Thyroid gland (tissue), 4 donors: ENCODE measurements at regions not wholly inside any gene's neighbourhood (a gene's known extent, or its start where the extent isn't known, plus 50 kb on each side); places are given as distances from the start of the nearest gene placed in this dataset.

Experiments
- DNase-seq, 2 donors: peaks; one replicate each; pipeline ENCODE4 v3.0.0-alpha.2; 2019
- H3K27ac ChIP-seq, 3 donors: fragments of 200-600 bp; sonication (generic); 1 replicate in 2 of 3; 2 replicates in 1 of 3; pipeline ENCODE4 v1.5.1; 2016 to 2019; ENCODE audit warnings: mild to moderate bottlenecking in 1 of 3, moderate library complexity in 1 of 3
- H3K27me3 ChIP-seq: fragments of 200-600 bp; sonication (generic); one replicate; pipeline ENCODE4 v1.5.1; 2019
- H3K36me3 ChIP-seq, 2 donors: fragments of 200-600 bp; sonication (generic); one replicate each; pipeline ENCODE4 v1.5.1; 2016 to 2019
- H3K4me1 ChIP-seq, 2 donors: fragments of 200-600 bp; sonication (generic); one replicate each; pipeline ENCODE4 v1.5.1; 2017 to 2019
- H3K4me3 ChIP-seq, 3 donors: fragments of 200-600 bp; sonication (generic); replicated peaks in 1 of 3; 1 replicate in 2 of 3; 2 replicates in 1 of 3; pipeline ENCODE4 v1.5.1; 2016; ENCODE audit warnings: mild to moderate bottlenecking in 1 of 3
- H3K9me3 ChIP-seq: fragments of 200-600 bp; sonication (generic); one replicate; pipeline ENCODE4 v1.5.1; 2017
- POLR2A ChIP-seq, 2 donors: fragments of 450-650 bp; IDR thresholded peaks; one replicate each; pipeline ENCODE4 v1.6.1; 2017; ENCODE audit warnings: antibody characterized with exemption in 2 of 2, mild to moderate bottlenecking in 2 of 2, moderate library complexity in 1 of 2
- WGBS, 2 donors: methylation state at CpG; one replicate each; pipeline ENCODE4 v1.1.5; 2017; 5-methylcytosine and 5-hydroxymethylcytosine counted together
- intact Hi-C: fragments of 100-400 bp; cut with DNase I; formaldehyde crosslinking; loops from one replicate; pipeline ENCODE4 v1.15.1; 2023
- TF ChIP-seq, protein P1 (sequence below), 6 experiments: fragments of 200-600 bp in 3 of 6; fragments of 450-650 bp in 3 of 6; sonication (generic) in 3 of 6; IDR thresholded peaks; one replicate each; pipeline ENCODE4 v1.5.1; 2016 to 2019; ENCODE audit warnings: antibody characterized with exemption in 6 of 6, mild to moderate bottlenecking in 2 of 6, inconsistent platforms in 1 of 6, moderate library complexity in 1 of 6

GRCh38 chr10:123588386-123588914 is 77.7 kb upstream of the GPR26 start:
- peaks cover 4 to 7% of the 10 kb centered on the region in 2 donors for H3K4me1 ChIP-seq
- no peaks in the 10 kb centered on the region for H3K9me3 ChIP-seq
- no peak for TF ChIP-seq POLR2A (IDR thresholded peaks at IDR 0.05)
- TF ChIP-seq, protein P1, sequence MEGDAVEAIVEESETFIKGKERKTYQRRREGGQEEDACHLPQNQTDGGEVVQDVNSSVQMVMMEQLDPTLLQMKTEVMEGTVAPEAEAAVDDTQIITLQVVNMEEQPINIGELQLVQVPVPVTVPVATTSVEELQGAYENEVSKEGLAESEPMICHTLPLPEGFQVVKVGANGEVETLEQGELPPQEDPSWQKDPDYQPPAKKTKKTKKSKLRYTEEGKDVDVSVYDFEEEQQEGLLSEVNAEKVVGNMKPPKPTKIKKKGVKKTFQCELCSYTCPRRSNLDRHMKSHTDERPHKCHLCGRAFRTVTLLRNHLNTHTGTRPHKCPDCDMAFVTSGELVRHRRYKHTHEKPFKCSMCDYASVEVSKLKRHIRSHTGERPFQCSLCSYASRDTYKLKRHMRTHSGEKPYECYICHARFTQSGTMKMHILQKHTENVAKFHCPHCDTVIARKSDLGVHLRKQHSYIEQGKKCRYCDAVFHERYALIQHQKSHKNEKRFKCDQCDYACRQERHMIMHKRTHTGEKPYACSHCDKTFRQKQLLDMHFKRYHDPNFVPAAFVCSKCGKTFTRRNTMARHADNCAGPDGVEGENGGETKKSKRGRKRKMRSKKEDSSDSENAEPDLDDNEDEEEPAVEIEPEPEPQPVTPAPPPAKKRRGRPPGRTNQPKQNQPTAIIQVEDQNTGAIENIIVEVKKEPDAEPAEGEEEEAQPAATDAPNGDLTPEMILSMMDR (IDR thresholded peaks at IDR 0.05): no peak
- no peak for DNase-seq
- H3K27me3 ChIP-seq: no peaks in the 10 kb centered on the region
- H3K36me3 ChIP-seq: no peaks in the 10 kb centered on the region
- no peak overlapping the region for H3K4me3 ChIP-seq
- intact Hi-C loops: no loop called here
- no peak overlapping the region for H3K27ac ChIP-seq
- 58 to 60% methylated on average over 4 to 7 of the region's 7 CpGs for WGBS, 2 donors

- no peak overlapping the region for H3K4me3 ChIP-seq
- DNase-seq: no peak
- no peaks in the 10 kb centered on the region for H3K36me3 ChIP-seq
- no peak for TF ChIP-seq POLR2A (IDR thresholded peaks at IDR 0.05)
- H3K9me3 ChIP-seq: no peaks in the 10 kb centered on the region
- intact Hi-C loops: no loop called here
- H3K27ac ChIP-seq: no peak overlapping the region
- WGBS, 2 donors: 42 to 49% methylated on average over 2 of the region's 2 CpGs
- no peaks in the 10 kb centered on the region for H3K4me1 ChIP-seq
- no peaks in the 10 kb centered on the region for H3K27me3 ChIP-seq
These were observed 70.5 kb upstream of the GPR26 start for GRCh38 chr10:123595661-123596060.

- TF ChIP-seq, protein P1 (IDR thresholded peaks at IDR 0.05): no peak
- TF ChIP-seq POLR2A (IDR thresholded peaks at IDR 0.05): no peak
- H3K4me1 ChIP-seq: no peaks in the 10 kb centered on the region
- no peak overlapping the region for H3K4me3 ChIP-seq
- no peak overlapping the region for H3K27ac ChIP-seq
- DNase-seq: no peak
- H3K9me3 ChIP-seq: no peaks in the 10 kb centered on the region
- intact Hi-C loops: no loop called here
- no peaks in the 10 kb centered on the region for H3K36me3 ChIP-seq
- no peaks in the 10 kb centered on the region for H3K27me3 ChIP-seq
- WGBS, 2 donors: 84% methylated on average over 4 of the region's 4 CpGs
These were observed 68.5 kb upstream of the GPR26 start for GRCh38 chr10:123597676-123598075.

GRCh38 chr10:123599366-123599849 is 66.7 kb upstream of the GPR26 start:
- DNase-seq: no peak
- Histone ChIP-seq H3K9me3 (no peaks in the 10 kb centered on the region), H3K27ac (no peak overlapping the region), H3K4me1 (no peaks in the 10 kb centered on the region), H3K36me3 (no peaks in the 10 kb centered on the region), H3K4me3 (no peak overlapping the region), H3K27me3 (no peaks in the 10 kb centered on the region)
- WGBS, 2 donors: 76 to 79% methylated on average over 7 to 8 of the region's 8 CpGs
- intact Hi-C loops: no loop called here
- no peak for TF ChIP-seq POLR2A (IDR thresholded peaks at IDR 0.05)
- TF ChIP-seq, protein P1 (IDR thresholded peaks at IDR 0.05): no peak

DNA sequence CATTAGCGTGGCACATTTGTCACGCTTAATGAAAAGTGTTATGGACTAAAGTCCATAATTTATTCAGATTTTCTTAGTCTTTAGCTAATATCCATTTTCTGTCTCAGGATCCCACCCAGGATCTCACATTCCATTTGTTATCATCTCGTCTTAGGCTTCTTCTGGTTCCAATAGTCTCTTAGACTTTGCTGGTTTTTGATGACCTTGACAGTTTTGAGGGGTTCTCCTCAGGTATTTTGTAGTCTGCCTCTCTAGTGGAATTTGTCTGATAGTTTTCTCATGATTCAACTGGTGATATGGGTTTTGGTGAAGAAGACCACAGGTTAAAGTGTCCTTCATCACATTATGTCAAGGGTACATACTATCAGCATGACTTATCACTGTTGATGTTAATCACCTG is 66.0 kb upstream of the GPR26 start:
- TF ChIP-seq POLR2A (IDR thresholded peaks at IDR 0.05): no peak
- TF ChIP-seq, protein P1 (IDR thresholded peaks at IDR 0.05): no peak
- Histone ChIP-seq H3K27ac (no peak overlapping the region), H3K4me3 (no peak overlapping the region), H3K9me3 (no peaks in the 10 kb centered on the region), H3K36me3 (no peaks in the 10 kb centered on the region), H3K4me1 (no peaks in the 10 kb centered on the region), H3K27me3 (no peaks in the 10 kb centered on the region)
- no peak for DNase-seq
- WGBS, 2 donors: 85 to 87% methylated on average over 3 of the region's 3 CpGs
- intact Hi-C loops: no loop called here
